Inflammatory macrophage treated with lipopolysaccharide for 4 hours (primary cell): ENCODE measurements at regions not wholly inside any gene's neighbourhood (a gene's known extent, or its start where the extent isn't known, plus 50 kb on each side); places are given as distances from the start of the nearest gene placed in this dataset.

Experiments used
- DNase-seq: peaks from one replicate; pipeline ENCODE4 v3.0.0-alpha.2; 2020

DNA sequence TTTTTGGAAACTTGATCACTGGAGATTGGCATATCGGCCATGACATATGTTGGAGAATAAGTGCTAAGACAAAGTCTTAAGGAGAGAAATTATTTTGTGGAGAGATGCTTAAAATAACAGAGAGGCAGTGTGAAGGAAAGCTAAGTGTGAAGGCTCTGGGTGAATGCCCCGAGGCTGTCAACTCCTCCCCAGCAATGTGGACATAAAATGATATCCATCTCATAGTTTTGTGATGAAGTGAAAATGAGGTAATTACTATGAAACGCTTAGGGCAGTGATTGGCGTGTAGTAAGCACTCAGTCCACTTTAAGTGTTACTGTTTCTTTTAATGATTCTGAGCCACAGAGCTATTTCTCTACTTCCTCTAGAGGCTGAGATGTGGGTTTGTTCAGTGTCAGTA is 195.8 kb upstream of the KLF12 start:
- no peak for DNase-seq

DNA sequence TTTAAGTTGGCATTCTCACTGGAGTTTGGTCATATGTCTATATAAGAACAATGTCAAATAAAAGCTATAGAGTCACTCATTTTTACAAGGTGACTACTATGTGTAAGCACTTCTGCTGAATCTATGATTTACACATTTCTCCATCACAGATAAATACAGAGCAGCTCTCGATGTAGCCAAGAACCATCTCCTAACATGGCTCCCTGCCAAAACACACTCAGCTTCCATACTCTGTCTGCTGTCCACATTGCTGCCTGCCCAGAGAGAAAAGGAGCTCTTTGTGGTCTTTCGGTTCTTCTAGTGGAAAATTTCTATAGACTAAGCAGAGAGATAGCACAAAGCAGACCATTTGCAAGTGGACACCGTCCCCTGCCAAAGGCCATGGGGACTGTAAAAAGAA is 190.9 kb upstream of the KLF12 start:
- DNase-seq: no peak

DNA sequence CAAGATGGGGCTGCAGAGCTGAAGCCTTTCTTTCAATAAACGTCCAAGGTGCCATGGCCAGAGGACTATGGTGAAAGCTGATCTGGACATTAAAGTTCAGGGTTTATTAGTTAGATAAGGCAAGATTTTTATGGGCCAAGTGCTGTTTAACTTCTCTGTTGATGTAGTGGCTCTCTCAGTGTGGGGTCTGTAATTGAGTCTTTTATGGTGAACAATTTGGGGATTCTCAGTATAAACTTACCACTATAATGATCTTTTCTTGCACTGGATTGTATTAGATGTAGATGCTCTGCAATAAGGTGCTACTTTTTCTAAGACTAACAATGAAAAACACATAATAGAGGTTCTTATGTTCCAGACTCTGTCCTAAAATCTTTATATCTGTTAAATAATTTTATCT is 190.1 kb upstream of the KLF12 start:
- no peak for DNase-seq

DNA sequence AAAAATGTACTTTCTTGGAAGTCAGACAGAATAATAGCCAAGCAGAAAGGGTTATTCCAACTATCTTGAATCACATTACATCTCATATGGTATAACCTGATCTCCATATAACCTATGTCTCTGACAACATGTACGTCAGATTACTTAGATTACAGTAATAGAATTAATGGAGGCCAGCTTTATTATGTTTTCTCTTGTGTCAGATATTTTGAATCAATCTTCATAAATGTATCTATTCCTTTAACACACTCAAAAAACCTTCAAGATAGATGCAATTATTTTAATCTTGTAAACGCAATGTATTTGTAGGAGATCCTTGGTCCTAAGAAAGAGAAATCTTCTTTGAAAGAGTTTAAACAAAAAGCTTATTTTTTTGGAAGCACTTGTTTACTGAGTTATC is 188.4 kb upstream of the KLF12 start:
- no peak for DNase-seq

DNA sequence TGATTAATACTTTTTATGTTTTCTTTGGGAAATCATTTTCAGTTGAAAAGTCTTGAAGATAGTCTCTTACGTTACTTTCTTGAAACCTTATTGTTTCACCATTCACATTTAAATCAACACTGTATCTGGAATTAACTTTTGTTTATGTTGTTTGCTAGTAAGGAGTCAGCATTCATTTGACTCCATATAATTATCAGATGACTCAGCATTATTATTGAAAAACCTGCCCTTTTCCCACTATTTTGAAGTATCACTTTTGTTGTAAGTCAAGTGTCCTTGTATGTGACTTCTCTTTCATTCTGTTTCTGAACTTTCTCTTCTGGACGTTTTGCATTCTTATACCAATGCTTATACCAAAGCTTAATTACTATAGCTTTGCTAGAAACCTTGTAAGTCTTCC is 186.1 kb upstream of the KLF12 start:
- DNase-seq: no peak

DNA sequence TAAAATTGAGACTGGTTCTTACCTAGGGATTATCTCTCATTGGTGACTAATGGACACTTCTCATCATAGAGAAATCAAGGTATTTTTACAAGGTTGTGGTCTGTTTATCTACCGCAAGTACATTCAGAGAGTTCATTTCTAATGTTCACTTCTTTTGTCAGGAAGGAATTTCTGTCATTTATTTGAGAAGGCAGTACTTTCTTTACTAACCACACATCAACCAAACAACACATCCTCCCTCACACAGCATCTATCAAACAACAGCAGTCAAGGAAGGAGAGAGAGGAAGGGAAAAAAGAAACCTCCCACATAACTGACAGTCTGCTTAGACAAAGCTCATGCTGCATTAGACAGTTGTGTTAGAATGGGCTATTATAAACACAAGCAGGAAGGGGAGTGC is 182.3 kb upstream of the KLF12 start:
- DNase-seq: no peak

DNA sequence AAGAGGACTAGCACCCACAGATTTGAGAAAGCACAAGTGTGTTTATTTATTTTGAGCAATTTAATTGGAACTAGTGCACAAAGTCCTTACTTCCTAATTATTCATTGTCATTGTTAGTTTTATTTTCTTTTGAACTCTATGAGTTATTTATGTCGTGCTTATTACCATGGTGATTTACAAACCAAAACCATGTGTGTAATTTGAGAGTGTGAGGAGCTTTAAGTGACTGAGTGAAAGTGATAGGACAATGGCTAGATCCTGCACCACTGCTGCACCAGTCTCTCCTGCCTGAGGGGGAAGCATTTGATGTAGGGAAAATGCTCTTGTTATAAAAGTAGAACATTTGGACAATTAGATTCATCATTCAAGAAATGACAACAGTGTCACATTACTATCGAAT is 172.3 kb upstream of the KLF12 start:
- DNase-seq: no peak

DNA sequence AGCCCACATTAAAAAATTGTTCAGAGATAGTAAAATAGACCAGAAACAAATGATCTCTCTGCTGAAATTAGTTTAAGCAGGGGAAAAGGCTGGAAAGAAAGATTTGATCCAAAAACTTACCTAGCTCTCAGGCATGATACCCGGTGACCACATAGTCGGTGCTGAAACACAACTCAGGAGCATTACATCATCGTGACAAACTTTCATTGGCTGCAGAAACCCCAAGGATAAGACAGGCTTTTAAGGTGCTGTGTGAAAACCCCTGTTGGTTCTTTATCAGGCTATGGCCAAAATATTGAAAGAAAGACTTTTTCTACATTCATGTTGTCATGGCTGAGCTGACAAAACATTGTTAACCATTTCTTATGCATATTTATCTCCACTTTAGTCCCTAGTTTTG is 171.7 kb upstream of the KLF12 start:
- no peak for DNase-seq

DNA sequence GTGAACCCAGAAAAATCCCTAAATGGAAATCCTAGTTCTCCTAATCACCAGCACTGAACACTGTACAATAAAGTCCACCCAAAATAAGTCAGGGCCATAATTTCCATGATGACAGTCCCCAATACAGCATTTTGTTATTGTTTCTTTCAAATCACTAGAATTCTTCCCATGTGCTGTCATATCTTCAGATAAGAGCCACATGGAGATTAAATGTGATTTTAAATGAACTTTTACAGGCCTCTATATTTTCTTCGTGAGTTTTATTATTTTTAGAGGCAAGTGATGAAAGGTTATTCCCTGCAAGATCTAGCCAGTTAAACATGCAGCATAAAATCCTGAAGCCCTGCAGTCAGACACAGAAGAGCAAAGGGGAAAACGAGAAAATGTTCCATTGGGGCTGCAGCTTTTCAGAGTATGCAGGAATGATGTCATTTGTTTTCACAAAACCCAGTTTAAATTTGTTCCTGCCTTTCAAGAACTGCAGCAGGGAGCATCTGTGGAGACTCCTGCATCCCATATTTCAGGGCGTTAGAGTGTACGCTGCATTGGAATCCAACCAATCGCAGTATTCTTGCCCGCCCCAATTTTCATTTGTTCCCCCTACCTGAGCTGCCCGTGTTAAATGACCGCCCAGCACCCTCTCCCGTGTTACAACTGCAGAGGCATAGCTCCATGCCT is 167.2 kb upstream of the KLF12 start:
- DNase-seq: no peak

DNA sequence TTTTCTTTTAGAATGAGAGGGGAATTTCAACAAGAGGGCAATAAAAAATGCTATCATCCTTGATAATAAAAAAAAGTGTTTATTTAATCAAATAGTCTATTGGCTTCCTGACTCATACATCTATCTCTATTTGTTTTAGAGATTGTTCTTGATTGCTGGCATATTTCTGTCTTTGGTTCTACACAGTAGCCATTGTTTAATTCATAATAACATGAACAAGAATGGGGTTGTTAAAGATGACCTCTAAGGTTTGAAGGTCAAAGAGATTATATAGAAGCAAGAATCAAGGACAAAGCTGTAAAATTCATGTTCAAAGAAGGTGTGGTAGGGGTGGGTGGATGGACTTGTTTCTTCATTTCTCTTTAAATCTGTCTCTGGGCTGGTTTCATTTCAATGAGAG is 166.0 kb upstream of the KLF12 start:
- DNase-seq: no peak

DNA sequence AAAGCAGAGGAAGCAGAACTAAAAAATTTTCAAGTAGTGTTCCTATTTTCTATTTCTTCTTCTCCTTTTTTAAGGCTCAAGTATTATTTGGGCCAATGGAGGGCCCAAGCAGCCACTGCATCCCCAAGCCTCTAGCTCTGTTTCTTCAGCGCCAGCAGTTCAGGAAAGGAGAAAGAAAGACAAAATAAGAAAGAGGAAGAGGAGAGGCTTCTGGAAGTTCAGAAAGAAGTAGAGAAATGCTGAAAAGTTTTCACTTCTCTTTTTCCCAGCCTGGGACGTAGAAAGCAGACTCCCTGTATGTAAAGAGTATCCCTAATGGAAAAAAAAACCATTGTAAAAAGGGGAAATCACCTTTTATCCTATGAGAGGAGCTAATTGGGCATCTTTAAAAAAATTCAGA is 165.5 kb upstream of the KLF12 start:
- DNase-seq: peak; percentile 61

DNA sequence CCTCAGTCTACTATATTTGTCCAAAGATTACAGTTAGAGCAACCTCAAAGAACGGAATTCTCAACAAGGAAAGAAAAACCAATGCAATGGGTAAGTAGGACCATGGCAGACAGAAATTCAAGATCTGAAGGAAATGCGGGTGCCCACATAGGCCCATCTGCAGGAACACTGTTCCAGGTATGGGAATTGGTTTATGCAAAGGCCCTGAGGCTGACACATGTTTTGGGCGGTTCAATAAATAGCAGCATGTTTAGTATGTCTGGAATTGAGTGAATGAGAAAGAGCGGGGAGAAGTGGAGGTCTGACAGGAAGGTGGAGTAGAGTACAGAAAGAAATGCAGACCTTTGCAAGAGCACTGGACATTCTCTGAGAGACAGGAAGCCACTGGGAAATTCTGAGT is 164.7 kb upstream of the KLF12 start:
- DNase-seq: no peak

DNA sequence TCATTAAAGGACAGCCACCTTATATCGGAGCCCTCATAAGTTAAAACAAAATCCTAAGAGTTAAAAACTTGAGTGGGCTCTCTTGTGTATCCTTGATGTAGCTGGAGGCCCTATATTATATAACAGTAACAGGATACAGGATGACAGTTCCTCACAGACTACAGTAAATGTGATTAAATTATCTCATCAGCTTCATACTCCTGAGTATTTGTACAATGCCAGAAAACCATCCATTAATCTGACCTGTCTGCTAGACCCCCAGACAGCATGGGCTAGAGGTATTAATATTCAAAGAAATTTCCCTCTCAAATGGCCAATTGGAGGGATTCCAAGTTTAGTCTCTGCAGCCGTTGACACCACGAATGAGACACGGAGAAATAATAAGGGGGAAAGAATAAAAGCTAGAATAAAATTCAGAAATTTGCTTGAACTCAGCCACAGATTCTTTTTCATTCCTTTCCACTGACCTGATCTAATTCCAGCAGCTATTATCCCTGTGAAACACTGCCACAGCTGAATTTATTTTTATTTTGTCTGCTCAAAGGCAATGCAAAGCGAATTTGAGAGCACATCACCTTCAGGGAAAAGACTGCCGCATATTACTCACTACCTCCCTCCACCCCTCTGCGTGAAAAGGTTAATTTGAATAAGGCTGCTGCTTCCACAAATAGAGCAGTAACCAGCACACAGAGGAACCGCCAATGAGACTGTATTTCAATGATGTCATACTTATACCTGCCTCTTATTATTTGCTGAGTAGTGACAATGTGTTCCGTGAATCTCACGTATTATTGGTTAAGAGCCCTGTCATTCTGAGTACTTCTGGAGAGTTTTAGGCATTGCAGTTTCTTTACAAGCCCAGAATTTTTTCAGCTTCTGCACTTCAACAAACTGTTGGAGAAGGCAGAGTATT is 155.9 kb upstream of the KLF12 start:
- DNase-seq: peak; percentile 18

DNA sequence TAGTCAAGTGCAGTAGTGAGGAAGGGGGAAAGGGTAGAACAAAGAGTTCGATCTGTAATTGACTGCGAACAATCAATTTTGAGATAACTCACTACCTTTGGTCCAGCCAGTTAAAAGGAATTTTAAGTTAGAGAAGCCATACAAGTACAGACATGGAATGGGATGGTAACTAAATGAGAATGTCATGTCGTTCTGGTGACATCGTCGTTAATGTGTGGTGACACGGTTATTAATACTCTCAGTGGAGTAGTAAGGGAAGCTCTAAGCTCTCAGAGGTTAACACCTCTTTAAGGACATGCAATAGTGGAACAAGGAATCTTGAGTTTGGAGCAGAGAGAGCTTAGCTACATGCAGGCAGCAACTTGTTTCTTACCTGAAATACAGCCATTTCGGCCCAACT is 154.9 kb upstream of the KLF12 start:
- DNase-seq: no peak

DNA sequence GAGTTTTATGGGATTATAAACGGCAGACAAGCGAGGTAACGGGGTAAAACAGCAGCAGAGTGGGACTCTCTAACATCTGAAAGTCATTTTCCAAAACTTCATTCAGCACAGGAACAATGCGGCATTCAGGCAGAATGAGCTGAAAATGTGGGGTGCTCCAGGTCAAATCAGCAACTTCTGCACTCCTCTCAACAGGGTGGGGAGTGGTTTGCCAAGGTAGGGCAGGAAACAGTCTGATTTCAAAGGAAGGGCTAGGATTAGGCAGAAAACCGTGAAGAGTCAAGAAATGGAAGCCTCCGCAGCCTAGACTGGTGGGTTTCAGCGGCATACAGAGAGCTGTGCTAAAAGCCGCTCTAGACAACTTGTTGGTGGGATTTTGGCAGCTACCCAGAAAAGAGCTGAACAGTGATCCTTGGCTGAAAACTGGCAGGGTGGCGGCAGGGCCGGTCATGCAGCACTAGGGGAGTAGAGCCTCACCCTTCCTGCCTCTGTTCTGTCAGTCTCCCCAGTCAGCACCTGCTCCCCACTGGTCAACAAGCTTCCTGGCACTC is 154.2 kb upstream of the KLF12 start:
- no peak for DNase-seq

DNA sequence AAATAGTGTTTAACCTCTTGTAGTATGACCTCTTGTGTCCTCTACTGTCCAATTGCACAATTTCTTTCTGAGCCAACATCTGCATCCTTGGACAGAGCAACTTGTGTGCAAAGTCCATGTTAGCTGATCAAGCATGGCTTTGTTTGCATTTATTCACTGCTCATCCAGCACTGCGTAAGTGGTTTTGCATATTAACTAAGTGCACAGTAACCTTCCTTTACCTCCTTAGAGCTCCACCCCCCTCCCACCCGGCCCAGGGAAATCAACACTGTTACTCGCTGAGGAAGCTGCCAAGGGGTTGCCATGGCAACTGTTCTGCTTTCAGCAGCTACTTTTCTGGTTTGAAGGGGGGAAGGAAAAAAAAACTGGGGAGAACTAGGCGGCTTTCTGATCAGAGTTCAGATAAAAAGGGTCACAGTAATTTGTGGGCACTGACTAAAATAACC is 153.5 kb upstream of the KLF12 start:
- DNase-seq: peak; percentile 59

DNA sequence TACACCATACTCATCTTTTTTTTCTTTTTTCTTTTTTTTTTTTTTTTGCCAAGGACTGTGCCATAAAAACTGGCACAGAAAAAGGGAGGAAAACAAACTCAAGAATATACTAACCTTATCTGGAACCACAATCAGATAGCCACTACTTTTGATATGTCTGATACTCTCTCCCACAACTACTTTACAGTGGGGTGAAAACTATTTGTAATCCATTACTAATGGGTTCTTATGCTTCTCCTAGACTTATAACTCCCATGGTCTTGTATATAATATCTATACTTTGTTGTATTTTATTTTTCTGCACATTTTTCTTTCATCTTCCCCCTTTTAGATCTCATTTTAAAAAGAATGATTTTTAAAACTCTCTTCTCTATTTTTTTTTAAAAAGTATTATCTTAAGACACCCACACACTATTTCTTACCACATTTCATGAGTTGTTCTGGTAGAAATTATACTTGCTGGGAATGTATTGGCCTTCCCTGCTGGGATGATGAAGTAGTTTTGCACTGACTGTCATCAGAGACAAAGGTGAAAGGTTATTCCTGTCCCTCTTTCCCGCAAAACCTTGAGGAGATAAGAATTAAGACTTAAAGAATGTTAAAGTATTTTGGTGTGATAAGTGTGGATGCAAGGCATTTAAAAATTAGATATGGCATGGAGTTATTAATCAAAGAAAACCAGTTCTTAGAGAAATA is 146.7 kb upstream of the KLF12 start:
- DNase-seq: no peak

DNA sequence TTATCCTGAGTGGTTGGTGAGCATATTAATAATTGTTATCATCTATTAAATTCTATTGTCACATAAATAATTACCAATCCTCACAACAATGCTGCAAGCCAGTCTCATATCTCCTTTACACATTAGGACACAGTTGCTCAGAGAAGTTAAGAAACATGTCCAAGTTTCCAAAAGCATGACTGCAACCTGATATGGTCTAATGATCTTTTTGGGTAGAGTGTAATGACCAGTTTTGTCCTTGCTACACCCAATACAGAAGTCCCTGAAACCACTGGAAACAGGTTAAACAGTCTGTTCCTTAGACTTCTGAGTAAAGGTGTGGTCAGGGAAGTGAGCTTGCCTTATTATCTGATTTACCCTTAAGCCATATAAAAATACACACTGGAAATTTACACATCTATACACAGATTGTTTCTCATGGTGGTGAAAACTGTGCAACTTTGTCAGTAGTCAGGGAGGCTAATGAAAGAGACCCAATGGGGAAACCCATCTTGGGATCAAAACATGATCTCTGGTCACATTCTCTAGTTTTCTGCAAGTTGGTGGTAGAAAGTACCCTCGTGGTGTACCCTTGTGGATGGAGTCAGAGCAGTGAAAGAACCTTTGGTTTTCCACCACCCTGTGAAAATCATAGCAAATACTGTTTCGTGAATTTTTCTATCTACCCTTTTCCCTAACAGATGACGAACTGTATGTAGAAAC is 146.0 kb upstream of the KLF12 start:
- no peak for DNase-seq

DNA sequence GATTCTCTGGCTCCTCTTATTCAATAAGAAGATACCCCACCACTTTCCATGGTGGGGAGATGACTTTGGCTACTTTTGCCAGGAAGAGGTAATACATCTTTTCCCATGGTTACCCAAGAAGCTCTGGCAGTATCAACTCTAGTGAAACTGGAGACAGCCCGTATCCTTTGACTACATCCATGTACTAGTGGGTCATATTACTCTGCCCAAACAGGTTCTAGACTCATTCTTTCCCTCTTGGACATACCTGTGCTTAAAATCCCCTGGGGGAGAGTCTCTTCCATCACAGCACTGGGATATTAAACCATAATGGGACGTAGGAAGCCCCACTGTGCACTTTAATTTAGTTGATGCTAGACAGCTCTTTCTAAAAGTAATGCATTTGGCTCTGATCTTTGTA is 144.7 kb upstream of the KLF12 start:
- no peak for DNase-seq

DNA sequence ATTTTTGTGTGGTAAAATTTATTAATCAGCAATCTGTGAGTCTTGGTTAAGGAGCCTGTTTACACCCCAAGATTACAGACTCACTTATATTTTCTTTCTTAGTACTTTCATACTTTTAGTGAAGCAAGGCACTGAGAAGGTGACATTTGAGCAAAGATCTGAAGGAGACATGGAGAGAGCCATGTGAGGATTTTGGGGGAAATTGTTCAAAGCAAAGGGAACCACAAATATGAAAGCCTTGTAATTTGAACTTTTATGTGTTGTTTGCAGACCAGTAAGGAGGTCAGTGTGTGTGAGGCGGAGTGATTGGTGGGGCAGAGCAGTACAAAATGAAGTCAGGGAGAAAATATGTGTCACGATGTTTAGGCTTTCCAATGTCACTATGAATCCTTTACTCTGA is 140.7 kb upstream of the KLF12 start:
- DNase-seq: no peak

DNA sequence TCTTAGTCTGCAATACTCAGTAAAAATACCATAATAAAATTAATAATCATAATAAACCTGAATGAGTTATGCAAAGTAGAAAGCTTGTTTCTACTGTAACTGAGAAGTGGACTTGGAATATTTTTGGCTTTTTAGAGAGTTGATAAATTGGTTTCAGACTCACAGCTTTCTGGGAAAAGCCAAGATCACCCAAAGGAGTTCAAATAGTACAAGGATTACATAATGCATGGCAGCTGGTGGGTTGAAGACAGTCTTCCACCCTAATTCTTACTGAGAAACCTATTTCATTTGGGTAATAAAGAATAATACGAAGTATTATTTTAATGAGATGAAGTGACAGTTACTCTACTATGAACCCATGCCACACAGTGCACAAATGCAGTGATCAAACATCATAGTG is 139.4 kb upstream of the KLF12 start:
- no peak for DNase-seq

DNA sequence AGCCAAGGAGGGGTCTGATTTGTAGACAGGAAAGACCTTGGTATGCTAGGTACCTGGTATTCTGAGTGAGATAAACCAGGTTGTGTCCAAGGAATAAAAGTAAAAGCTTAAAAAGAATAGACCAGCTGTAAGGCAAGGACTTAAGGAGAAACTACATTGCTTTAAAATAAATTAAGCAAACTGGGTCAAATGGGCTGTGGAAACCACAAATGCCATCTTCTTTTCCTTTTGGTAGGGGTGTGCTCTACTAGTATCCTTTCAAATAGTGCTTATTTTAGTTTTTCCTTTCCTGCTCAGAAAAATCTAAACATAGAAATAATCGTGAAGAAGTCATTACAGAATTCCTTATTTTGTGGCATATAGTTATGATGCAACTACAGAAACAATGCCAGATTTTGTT is 138.6 kb upstream of the KLF12 start:
- no peak for DNase-seq

DNA sequence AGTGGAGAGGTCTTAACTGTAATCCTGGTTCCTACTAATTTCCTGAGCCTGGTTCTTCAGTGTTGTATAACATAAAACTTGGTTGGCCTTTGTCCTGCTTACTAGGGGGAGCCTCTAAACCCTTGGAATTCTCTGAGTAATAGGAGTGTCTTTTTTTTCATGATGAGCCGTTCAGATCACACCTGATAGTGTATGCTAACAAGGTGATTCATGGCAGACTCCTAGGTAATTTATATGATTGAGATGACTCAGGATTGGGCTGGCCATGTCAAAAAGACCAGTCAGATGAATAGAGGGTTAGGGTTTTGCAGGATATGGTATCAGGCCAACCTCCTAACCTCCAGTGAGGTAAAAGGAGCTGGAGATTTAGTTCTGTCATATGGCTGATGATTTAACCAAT is 135.8 kb upstream of the KLF12 start:
- DNase-seq: no peak
